GM18498 (cell line): ENCODE measurements at regions not wholly inside any gene's neighbourhood (a gene's known extent, or its start where the extent isn't known, plus 50 kb on each side); places are given as distances from the start of the nearest gene placed in this dataset.
"Not testable (repeated sequence)": the region's sequence is repeated elsewhere in the genome, so short reads cannot be mapped to it uniquely, and the experiment has no call there.

Experiments used
- ATAC-seq: cut with Tn5 transposase; IDR thresholded peaks from one replicate; pipeline ENCODE4 v1.9.1; 2021; ENCODE audit warnings: mild to moderate bottlenecking, moderate library complexity; ENCODE audit not compliant: unreplicated experiment

DNA sequence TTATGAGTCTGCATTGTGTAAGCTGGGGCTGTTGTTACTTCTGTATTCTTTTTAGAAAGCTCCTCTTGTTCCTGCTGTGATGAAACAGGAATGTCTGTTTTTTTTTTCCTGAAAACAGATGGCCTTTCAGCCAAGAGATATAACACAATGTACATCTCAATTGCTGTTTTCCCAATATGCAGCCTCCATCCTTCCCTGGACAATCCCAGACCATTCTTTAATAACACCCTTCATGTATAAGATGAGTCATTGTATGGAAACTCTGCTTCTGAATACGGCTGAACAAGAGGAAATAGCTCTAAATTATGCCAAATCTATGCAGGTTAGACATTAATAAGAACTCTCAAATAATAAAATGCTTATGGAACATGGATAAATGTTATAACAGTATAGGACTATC is 60.2 kb upstream of the LRRC4C start:
- ATAC-seq: no peak

DNA sequence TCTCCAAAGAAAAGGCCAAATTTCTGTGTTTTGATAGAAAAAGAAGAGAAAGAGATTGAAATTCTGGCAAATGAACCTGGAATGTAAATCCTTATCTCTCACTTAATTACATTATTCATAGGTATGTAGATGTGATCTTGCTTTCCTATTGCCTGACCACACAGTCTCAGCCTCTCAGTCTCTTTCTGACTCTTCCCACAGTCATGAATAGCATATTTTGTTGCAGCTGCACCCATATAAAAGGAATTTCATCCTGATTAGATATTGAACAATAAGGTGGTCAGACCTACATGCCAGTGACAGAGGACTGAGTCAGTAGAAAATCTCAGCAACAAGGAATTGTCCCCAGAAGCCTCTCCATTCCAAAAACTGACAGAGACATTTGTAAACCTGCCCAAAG is 62.9 kb upstream of the LRRC4C start:
- ATAC-seq: no peak

DNA sequence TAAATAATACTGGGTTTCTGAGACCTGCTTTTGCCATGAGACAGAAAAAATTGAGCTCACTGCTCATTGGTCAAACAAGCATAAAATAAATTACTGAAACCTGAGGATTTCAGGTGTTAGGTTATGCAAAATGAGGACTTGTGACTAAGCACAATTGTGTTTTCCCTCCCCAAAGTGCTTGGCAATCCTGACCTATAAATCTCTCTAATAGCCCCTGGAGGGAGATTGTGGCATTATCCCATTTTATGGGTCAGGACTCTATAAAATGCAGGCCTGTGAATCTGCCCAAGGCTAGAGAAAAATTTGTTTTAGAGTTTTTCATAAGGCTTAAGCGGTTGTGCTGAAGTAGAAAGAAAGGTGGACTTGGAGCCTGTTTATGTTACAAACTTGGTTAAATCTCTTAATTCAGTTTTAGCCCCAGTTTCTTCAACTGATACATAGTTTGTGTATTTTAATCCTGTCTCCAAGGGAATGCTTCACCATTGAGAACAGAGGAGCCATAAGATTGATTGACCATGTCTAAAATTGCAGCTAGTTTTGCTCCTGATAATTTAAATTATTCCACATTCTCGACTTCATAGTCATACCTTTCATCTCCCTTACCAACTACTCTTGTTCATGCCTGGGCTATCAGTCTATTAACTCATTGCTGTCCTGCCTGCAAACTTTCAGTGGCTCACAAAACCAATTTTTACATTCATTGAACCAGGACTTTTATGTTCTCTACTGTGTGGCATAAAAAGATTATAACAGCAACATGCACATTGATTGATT is 63.6 kb upstream of the LRRC4C start:
- ATAC-seq: no peak

DNA sequence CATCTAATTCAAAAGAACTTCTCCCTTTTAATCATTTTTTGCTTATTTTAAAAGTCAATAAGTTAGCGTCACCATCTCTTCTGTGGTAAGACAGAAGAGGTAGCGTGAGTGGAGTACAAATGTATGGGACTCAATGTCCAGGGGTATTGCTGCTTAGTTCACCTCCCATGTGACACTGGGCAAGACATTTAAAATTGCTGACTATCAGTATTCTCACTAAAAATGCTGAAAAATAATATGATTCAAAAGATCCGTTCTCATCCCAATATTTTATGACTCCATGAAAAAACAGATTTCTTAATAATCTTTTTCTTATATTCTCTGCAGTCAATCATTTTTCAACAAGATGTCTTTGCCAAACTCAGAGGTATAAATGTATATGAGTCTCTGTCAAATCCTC is 68.1 kb upstream of the LRRC4C start:
- no peak for ATAC-seq

DNA sequence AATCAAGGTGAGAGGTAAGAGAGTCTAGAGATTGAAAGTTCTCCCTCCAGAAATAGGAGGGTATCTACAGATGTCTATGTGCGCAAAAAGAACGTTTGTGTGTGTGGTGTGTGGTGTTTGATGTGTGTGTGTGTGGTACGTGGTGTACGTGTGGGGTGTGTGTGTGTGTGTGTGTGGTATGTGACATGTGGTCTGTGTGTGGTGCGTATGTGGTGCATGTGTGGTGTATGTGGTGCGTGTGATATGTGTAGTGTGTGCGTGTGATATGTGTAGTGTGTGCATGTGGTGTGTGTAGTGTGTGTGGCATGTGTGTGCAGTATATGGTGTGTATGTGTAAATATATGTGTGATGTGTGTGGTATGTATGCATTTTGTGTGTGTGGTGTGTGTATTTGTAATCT is 73.0 kb upstream of the LRRC4C start:
- ATAC-seq: no peak

DNA sequence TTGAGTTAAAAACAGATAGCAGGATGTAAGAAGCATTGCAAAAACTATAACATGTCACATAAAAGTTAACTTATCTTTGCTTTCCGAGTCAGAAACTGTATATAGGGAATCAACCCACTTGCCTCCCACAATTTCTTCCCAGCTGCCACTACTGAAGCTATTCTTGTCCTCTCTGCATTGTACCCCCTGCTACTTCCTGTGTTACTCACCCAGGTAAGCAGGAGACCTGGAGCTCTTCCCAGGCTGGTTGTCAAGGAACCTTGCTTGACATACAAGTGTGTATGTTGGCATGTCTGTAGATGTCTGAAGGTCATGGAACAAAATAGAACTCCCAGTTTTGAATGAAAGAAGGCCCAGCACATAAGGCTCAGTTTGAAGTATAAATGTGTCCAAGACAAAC is 74.3 kb upstream of the LRRC4C start:
- no peak for ATAC-seq

DNA sequence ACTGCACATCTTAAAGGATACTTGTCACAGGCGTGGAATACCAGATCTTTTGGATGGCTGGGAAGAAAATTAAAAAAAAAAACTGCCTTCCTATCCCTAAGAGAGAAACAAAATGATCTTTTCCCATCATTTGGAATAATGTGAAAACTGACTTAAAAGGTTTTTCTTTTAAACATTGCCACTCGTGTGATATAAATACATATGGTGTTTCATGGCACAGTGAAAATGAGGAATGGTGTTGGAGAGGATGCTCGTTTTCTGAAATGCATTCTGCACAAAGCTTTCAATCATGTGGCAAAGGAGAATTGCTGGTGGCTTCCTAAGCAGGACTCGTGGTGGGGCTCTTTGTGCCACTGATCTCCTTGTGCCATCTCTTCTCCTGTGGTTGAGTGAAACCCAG is 74.9 kb upstream of the LRRC4C start:
- no peak for ATAC-seq

DNA sequence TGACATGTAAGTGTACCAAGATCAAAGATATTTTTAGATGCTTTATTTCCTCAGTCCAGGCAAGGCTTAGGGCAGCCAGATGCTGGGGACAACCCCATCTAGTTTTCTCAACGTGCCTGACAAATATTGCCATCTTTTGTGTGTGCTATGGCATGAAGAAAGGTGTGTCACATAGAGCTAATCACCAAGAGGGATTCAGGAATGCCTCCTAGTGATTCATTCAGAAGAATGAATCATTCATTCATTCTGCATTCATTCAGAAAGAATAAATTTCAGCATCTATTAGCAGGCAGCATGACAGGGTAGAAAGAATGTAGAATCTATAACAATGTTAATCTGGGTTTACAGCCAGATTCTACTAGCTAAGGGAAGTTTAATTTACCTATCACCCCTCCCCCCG is 75.4 kb upstream of the LRRC4C start:
- ATAC-seq: no peak

DNA sequence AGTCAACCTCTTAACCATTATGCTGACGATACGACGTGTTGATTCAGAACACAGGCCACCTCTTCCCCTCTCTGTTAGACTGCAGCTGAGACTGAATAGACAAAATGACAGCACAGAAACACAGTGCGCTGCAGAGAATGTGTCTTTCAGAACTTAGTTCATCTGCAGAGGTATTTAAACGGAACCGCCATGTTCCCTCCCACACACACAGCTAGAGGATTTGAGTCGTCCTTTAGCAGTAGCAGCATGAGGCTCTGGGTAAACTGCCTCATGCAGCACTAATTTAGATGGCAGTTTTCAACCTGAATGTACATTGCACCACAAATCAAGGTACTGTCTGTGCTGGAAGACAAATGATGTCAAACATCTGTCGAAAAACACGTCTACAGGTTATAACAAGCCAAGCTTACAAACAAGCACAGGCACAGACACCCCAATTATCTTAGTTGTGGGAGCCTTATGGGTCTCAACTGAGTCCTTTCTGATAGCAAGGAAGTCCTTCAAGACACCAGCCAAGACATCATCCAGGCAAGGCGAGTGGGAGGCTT is 76.6 kb upstream of the LRRC4C start:
- no peak for ATAC-seq

DNA sequence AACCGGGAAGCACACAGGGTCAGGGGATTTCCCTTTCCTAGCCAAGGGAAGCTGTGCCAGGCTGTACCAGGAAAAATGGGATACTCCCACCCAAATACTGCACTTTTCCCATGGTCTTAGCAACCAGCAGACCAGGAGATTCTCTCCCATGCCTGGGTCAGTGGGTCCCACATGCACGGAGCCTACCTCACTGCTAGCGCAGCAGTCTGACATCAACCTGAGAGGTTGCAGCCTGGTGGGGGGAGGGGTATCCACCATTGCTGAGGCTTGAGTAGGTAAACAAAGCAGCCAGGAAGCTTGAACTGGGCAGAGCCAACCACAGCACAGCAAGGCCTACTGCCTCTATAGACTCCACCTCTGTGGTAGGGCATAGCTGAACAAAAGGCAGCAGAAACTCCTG is 85.5 kb upstream of the LRRC4C start:
- ATAC-seq: not testable (repeated sequence)

DNA sequence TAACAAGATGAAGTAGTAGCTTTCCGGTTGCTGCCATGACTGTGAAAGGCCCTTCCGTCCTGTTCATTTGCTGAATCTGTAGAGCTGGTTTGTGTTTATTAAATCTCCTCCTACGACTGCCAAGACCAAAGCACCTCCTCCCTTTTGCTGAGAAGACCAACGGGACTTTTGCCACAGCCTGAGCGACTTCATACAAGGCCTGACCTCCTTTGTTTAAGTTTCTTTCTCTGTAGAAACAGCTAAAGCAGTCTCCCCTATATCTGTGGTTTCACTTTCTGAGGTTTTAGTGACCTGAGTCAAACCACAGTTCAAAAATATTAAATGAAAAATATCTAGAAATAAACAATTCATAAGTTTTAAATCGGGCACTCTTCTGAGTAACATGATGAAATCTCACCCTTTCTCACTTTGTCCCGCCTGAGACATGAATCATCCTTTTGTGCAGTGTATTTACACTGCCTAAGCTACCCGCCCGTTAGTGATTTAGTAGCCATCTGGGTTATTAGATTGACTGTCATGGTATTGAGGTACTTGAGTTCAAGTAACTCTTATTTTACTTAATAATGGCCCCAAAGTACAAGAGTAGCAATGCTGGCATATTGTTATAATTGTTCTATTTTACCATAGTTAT is 119.1 kb upstream of the LRRC4C start:
- ATAC-seq: no peak

DNA sequence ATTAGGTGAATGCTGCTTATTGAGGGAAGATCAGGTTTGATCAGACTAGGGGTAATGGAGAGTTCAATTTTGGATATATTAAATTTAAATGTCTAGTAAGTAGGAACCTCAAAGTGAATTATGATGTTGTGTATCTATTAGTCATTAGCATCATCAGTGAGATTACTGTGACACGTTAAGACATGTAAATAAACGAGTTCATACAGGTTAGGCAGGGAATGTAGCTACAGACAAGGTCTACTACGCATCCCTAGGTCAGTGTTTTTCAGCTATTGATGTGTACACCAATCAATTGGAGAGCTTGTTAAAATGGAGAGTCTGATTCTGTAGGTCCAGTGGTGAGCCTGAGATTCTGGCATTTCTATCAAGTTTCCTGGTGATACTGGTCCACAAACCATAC is 120.1 kb upstream of the LRRC4C start:
- no peak for ATAC-seq

DNA sequence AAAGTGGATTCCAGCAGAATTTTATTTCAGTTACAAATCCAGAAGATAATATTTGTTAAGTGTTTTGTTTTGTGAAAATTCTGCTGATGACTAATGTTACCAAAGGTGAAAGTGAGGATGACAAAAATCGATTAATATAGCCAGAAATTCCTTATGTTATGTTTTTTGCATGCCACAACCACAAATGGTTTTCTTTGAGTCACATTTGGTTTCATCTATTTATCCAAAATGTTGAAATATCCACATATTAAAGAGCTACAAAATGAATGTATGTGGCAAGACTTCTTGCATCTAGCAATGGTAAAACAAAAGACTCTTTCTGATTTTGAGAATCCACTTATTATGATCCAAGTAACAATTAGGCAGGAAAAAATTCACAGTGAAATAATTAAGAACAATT is 150.1 kb upstream of the LRRC4C start:
- no peak for ATAC-seq

DNA sequence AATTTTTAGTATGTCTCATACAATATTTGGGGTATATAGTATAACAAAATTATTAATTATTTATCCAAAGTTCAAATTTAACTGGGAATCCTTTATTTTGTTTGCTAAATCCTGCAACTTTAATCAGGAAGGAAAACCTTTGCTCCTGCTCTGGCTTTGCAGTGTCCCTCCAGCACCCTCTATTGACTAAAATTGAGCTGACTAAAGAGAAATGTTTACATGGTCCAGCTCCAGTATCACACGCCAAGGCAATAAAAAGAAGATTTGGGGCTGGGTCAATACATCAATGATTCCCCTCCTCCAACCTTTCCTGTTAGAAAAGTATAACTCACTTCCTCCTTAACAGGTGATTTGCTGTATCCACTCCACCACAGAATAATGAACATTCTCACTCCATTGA is 153.0 kb upstream of the LRRC4C start:
- ATAC-seq: no peak

DNA sequence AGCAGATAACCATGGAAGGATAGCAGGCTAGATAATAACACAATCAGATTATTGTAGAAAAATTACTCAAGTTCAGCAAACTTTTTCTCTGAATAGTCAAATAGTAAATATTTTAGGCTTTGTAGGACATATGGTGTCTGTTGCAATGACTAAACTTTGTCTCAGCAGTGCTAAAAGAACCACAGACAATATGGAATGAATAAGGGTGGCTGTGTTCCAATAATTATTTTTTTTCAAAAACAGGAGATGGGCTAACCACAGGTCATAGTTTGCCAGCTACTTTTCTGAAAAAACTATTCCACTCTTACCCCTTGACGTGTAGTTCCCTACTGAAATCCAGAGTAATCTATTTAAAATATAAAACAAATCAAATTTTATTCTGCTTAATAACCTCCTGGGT is 153.9 kb upstream of the LRRC4C start:
- ATAC-seq: no peak

DNA sequence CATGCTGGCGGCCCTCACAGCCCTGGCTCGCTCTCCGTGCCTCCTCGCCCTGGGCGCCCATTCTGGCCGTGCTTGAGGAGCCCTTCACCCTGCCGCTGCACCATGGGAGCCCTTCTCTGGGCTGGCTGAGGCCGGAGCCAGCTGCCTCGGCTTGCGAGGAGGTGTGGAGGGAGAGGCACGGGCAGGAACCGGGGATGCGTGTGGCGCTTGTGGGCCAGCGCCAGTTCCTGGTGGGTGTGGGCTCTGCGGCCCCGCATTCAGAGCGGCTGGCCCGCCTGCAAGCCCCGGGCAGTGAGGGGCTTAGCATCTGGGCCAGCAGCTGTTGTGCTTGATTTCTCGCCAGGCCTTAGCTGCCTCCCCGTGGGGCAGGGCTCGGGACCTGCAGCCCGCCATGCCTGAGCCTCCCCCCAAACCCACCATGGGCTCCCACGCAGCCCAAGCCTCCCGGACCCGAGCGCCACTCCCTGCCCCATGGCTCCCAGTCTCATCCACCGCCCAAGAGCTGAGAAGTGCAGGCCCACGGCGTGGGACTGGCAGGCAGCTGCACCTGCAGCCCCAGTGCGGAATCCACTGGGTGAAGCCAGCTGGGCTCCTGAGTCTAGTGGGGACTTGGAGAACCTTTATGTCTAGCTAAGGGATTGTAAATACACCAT is 163.4 kb upstream of the LRRC4C start:
- ATAC-seq: no peak

DNA sequence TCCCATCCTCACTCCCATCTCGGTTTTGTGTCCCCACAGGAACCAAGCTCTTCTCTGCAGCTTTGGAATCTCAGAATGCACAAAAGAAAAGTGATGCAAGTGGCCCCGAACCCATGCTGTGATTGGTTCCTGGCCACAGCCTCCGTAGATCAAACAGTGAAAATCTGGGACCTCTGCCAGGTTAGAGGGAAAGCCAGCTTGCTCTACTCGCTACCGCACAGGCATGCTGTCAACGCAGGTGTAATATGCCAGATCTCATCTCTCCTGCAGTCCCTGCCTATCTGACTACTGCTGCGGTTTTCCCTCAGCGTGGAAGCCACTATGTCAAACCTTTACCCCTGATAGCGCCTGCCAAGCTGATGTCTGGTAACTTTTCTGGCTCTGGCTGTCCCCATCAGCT is 200.5 kb upstream of the LRRC4C start:
- no peak for ATAC-seq

DNA sequence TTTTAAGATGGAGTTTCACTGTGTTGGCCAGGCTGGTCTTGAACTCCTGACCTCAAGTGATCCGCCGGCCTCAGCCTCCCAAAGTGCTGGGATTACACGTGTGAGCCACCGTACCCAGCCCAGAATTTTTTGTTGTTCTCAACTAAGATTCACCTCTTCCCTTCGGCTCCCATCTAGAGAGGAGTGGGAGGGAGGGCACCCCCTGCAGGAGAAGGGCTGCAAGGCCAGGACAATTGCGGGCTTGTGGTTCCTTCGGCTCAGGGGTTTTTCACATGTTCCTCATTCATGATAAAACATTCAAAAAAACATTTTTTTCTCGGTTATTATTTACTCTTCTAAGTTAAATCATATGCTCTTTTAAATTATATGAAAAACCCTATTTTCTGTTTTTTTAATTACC is 201.1 kb upstream of the LRRC4C start:
- no peak for ATAC-seq

DNA sequence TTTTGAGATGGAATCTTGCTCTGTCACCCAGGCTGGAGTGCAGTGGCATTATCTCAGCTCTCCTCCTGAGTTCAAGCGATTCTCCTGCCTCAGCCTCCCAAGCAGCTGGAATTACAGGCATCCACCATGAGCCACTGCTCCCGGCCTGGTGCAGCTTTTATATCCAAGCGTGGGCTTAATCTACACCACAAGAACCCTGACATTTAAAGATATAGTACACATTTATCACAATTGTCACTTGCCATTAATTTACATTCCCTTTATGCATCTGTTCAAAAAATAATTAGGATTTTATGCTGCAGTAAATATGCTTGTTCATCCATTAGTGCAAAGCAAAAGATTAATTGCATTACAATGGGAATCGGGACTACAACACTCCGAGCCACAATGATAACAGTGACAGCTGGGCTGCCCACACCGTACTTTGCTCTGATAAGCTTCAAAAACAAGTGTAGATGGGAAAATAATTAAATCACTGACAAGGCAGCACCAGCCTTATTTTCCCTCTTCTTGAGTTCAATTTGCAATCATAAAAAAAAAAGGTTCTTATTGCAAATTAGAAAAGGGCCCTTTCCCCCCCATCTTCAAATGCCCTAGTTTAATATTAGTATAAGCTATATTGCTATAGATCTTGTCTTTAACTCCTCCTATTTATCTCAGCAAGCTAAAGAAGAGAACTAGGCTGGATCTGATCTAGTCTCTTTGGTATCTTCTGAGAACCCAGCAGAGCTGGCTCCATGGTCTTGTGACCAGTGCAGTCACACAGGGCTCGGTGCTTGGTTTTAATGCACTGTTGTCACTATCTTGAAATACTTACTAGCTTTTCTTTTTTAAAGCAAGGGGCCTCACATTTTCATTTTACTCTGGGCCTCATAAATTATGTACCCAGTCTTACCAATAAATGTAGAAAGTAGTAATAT is 206.2 kb upstream of the LRRC4C start:
- no peak for ATAC-seq

DNA sequence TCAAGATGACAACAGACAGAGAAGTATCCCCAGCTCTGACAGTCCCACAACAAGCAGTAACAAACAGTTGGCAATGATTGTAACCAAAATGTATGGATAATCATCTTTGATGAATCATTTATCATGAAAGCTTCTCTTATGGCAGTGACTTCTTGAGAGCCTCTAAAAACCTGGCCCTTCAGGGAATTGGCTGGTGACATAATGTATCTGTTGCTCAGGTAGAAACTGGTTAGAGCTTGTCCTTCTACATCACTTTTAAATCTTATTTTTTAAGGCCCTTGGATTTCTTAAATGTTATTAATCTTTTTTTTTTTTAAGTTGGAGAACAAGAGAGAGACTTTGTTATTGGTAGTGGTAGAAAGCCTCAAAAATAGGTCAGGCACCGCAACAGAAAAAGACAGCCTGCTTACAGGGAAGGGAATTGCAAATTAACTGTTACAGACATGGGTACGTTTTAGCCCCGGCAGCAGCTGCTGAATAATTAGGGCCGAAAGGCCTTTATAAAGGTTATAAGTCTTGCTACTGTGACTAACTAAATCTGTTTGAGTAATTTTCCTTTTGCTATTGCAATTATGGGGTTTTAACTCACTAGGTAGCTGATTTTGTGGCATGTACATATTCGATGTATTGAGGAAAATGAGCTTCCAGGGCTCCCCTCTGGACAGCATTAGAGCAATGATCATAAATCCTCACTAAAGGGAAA is 207.7 kb upstream of the LRRC4C start:
- ATAC-seq: no peak
